ENCODE measurements at regions not wholly inside any gene's neighbourhood (a gene's known extent, or its start where the extent isn't known, plus 50 kb on each side); places are given as distances from the start of the nearest gene placed in this dataset.
"Not testable (repeated sequence)": the region's sequence is repeated elsewhere in the genome, so short reads cannot be mapped to it uniquely, and the experiment has no call there.

- Mint-ChIP-seq H3K4me1 (no peaks in the 10 kb centered on the region), H3K27ac (no peak overlapping the region), H3K36me3 (ENCODE audit: low read depth) (no peaks in the 10 kb centered on the region), H3K27me3 (peaks cover 31% of the 10 kb centered on the region), H3K4me3 (no peak overlapping the region)
- H3K9me3 ChIP-seq (ENCODE audit: control insufficient read depth, low read length, poor library complexity, severe bottlenecking): no peaks in the 10 kb centered on the region
- ATAC-seq (no peak), DNase-seq (no peak)
Measured at GRCh38 chr12:42003031-42003430, 141.6 kb downstream of the GXYLT1 start.

- Mint-ChIP-seq H3K27me3 (peaks cover 35% of the 10 kb centered on the region), H3K4me3 (no peak overlapping the region), H3K4me1 (no peaks in the 10 kb centered on the region), H3K27ac (no peak overlapping the region), H3K36me3 (ENCODE audit: low read depth) (no peaks in the 10 kb centered on the region)
- ATAC-seq (no peak), DNase-seq (no peak)
- no peaks in the 10 kb centered on the region for H3K9me3 ChIP-seq (ENCODE audit: control insufficient read depth, low read length, poor library complexity, severe bottlenecking)
Measured at GRCh38 chr12:42002563-42002962, 142.1 kb downstream of the GXYLT1 start.

GRCh38 chr12:41998436-41998835, 146.2 kb downstream of the GXYLT1 start:
- DNase-seq (no peak), ATAC-seq (no peak)
- Mint-ChIP-seq H3K4me3 (no peak overlapping the region), H3K4me1 (no peaks in the 10 kb centered on the region), H3K36me3 (ENCODE audit: low read depth) (no peaks in the 10 kb centered on the region), H3K27ac (no peak overlapping the region), H3K27me3 (peaks cover 26% of the 10 kb centered on the region)
- no peaks in the 10 kb centered on the region for H3K9me3 ChIP-seq (ENCODE audit: control insufficient read depth, low read length, poor library complexity, severe bottlenecking)

GRCh38 chr12:41993283-41993682, 151.4 kb downstream of the GXYLT1 start:
- Mint-ChIP-seq H3K27me3 (peaks cover 6% of the 10 kb centered on the region), H3K4me1 (no peaks in the 10 kb centered on the region), H3K36me3 (ENCODE audit: low read depth) (no peaks in the 10 kb centered on the region), H3K4me3 (no peak overlapping the region), H3K27ac (no peak overlapping the region)
- ATAC-seq (no peak), DNase-seq (no peak)
- no peaks in the 10 kb centered on the region for H3K9me3 ChIP-seq (ENCODE audit: control insufficient read depth, low read length, poor library complexity, severe bottlenecking)

GRCh38 chr12:41992692-41993215, 151.9 kb downstream of the GXYLT1 start:
- no peaks in the 10 kb centered on the region for H3K36me3 Mint-ChIP-seq (ENCODE audit: low read depth)
- no peak overlapping the region for H3K4me3 Mint-ChIP-seq
- DNase-seq (no peak), ATAC-seq (no peak)
- H3K27me3 Mint-ChIP-seq: peaks cover 1% of the 10 kb centered on the region
- no peaks in the 10 kb centered on the region for H3K4me1 Mint-ChIP-seq
- no peak overlapping the region for H3K27ac Mint-ChIP-seq
- no peaks in the 10 kb centered on the region for H3K9me3 ChIP-seq (ENCODE audit: control insufficient read depth, low read length, poor library complexity, severe bottlenecking)

GRCh38 chr12:41992022-41992421, 152.7 kb downstream of the GXYLT1 start:
- no peaks in the 10 kb centered on the region for H3K4me1 Mint-ChIP-seq
- ATAC-seq: no peak
- H3K36me3 Mint-ChIP-seq (ENCODE audit: low read depth): no peaks in the 10 kb centered on the region
- H3K9me3 ChIP-seq (ENCODE audit: control insufficient read depth, low read length, poor library complexity, severe bottlenecking): no peaks in the 10 kb centered on the region
- DNase-seq: no peak
- no peak overlapping the region for H3K27ac Mint-ChIP-seq
- no peaks in the 10 kb centered on the region for H3K27me3 Mint-ChIP-seq
- no peak overlapping the region for H3K4me3 Mint-ChIP-seq

GRCh38 chr12:41988715-41989114, 156.0 kb downstream of the GXYLT1 start:
- peaks cover 11% of the 10 kb centered on the region for H3K27me3 Mint-ChIP-seq
- H3K36me3 Mint-ChIP-seq (ENCODE audit: low read depth): no peaks in the 10 kb centered on the region
- ATAC-seq (no peak), DNase-seq (no peak)
- H3K4me1 Mint-ChIP-seq: no peaks in the 10 kb centered on the region
- H3K4me3 Mint-ChIP-seq: no peak overlapping the region
- no peaks in the 10 kb centered on the region for H3K9me3 ChIP-seq (ENCODE audit: control insufficient read depth, low read length, poor library complexity, severe bottlenecking)
- H3K27ac Mint-ChIP-seq: no peak overlapping the region

GRCh38 chr12:41986513-41986912, 158.2 kb downstream of the GXYLT1 start:
- H3K9me3 ChIP-seq (ENCODE audit: control insufficient read depth, low read length, poor library complexity, severe bottlenecking); ATAC-seq; DNase-seq; H3K4me3 Mint-ChIP-seq; H3K27ac Mint-ChIP-seq; H3K4me1 Mint-ChIP-seq; H3K36me3 Mint-ChIP-seq (ENCODE audit: low read depth): not testable (repeated sequence)
- H3K27me3 Mint-ChIP-seq: peaks cover 32% of the 10 kb centered on the region

GRCh38 chr12:41983856-41984255, 160.8 kb downstream of the GXYLT1 start:
- no peaks in the 10 kb centered on the region for H3K4me1 Mint-ChIP-seq
- no peak for ATAC-seq
- H3K27ac Mint-ChIP-seq: no peak overlapping the region
- no peak for DNase-seq
- no peaks in the 10 kb centered on the region for H3K36me3 Mint-ChIP-seq (ENCODE audit: low read depth)
- H3K4me3 Mint-ChIP-seq: no peak overlapping the region
- H3K27me3 Mint-ChIP-seq: peaks cover 50% of the 10 kb centered on the region
- H3K9me3 ChIP-seq (ENCODE audit: control insufficient read depth, low read length, poor library complexity, severe bottlenecking): no peaks in the 10 kb centered on the region

- H3K4me1 Mint-ChIP-seq: no peaks in the 10 kb centered on the region
- no peak for ATAC-seq
- no peak overlapping the region for H3K27ac Mint-ChIP-seq
- peaks cover 50% of the 10 kb centered on the region for H3K27me3 Mint-ChIP-seq
- H3K9me3 ChIP-seq (ENCODE audit: control insufficient read depth, low read length, poor library complexity, severe bottlenecking): no peaks in the 10 kb centered on the region
- no peaks in the 10 kb centered on the region for H3K36me3 Mint-ChIP-seq (ENCODE audit: low read depth)
- no peak for DNase-seq
- H3K4me3 Mint-ChIP-seq: no peak overlapping the region
Measured at GRCh38 chr12:41983394-41983793, 161.3 kb downstream of the GXYLT1 start.

- Mint-ChIP-seq H3K4me1 (no peaks in the 10 kb centered on the region), H3K27ac (no peak overlapping the region), H3K27me3 (peaks cover 50% of the 10 kb centered on the region), H3K4me3 (no peak overlapping the region), H3K36me3 (ENCODE audit: low read depth) (peaks cover 2% of the 10 kb centered on the region)
- H3K9me3 ChIP-seq (ENCODE audit: control insufficient read depth, low read length, poor library complexity, severe bottlenecking): no peaks in the 10 kb centered on the region
- no peak for ATAC-seq
- no peak for DNase-seq
Measured at GRCh38 chr12:41981758-41982157, 162.9 kb downstream of the GXYLT1 start.

- Mint-ChIP-seq H3K4me3 (no peak overlapping the region), H3K27ac (no peak overlapping the region), H3K27me3 (peaks cover 50% of the 10 kb centered on the region), H3K4me1 (no peaks in the 10 kb centered on the region), H3K36me3 (ENCODE audit: low read depth) (peaks cover 2% of the 10 kb centered on the region)
- DNase-seq (no peak), ATAC-seq (no peak)
- H3K9me3 ChIP-seq (ENCODE audit: control insufficient read depth, low read length, poor library complexity, severe bottlenecking): no peaks in the 10 kb centered on the region
Measured at GRCh38 chr12:41981013-41981412, 163.7 kb downstream of the GXYLT1 start.

- no peak overlapping the region for H3K27ac Mint-ChIP-seq
- peaks cover 2% of the 10 kb centered on the region for H3K36me3 Mint-ChIP-seq (ENCODE audit: low read depth)
- H3K27me3 Mint-ChIP-seq: peaks cover 48% of the 10 kb centered on the region
- no peak overlapping the region for H3K4me3 Mint-ChIP-seq
- H3K9me3 ChIP-seq (ENCODE audit: control insufficient read depth, low read length, poor library complexity, severe bottlenecking): no peaks in the 10 kb centered on the region
- H3K4me1 Mint-ChIP-seq: no peaks in the 10 kb centered on the region
- ATAC-seq (no peak), DNase-seq (no peak)
Measured at GRCh38 chr12:41980390-41980789, 164.3 kb downstream of the GXYLT1 start.

- H3K4me1 Mint-ChIP-seq: no peaks in the 10 kb centered on the region
- H3K36me3 Mint-ChIP-seq (ENCODE audit: low read depth): peaks cover 2% of the 10 kb centered on the region
- ATAC-seq: no peak
- no peak overlapping the region for H3K4me3 Mint-ChIP-seq
- H3K27ac Mint-ChIP-seq: no peak overlapping the region
- H3K27me3 Mint-ChIP-seq: peaks cover 41% of the 10 kb centered on the region
- H3K9me3 ChIP-seq (ENCODE audit: control insufficient read depth, low read length, poor library complexity, severe bottlenecking): no peaks in the 10 kb centered on the region
- DNase-seq: no peak
Measured at GRCh38 chr12:41979574-41979973, 165.1 kb downstream of the GXYLT1 start.
